ENCODE measurements at regions not wholly inside any gene's neighbourhood (a gene's known extent, or its start where the extent isn't known, plus 50 kb on each side); places are given as distances from the start of the nearest gene placed in this dataset.

DNA sequence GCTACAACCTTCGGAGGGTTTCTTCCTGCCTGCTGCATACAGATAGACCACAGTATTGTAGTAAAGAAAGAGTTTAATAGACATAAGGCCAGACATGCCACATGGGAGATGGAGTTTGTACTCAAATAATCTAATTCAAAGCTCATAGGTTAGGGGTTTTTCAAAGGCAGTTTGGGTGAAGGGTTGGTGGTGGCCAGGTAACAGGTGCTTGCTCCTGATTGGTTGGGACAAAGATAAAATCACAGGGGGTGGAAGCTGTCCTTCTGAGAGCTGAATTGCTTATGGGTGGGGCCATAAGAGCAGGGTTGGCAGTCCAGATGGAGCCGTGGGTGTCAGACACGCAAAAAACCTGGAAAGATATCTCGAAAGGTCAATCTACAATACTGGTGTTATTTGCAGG lies 92.3 kb upstream of the ETV3 start:
- Histone ChIP-seq H3K27ac (no peak overlapping the region), H3K4me1 (no peaks in the 10 kb centered on the region), H3K27me3 (no peaks in the 10 kb centered on the region), H3K9ac (ENCODE audit: low read depth in 2 of 2, low read length in 2 of 2) (no peak overlapping the region), H3K4me3 (no peak overlapping the region), H3K36me3 (no peaks in the 10 kb centered on the region), H3K9me3 (no peaks in the 10 kb centered on the region)
- TF ChIP-seq, protein P1, sequence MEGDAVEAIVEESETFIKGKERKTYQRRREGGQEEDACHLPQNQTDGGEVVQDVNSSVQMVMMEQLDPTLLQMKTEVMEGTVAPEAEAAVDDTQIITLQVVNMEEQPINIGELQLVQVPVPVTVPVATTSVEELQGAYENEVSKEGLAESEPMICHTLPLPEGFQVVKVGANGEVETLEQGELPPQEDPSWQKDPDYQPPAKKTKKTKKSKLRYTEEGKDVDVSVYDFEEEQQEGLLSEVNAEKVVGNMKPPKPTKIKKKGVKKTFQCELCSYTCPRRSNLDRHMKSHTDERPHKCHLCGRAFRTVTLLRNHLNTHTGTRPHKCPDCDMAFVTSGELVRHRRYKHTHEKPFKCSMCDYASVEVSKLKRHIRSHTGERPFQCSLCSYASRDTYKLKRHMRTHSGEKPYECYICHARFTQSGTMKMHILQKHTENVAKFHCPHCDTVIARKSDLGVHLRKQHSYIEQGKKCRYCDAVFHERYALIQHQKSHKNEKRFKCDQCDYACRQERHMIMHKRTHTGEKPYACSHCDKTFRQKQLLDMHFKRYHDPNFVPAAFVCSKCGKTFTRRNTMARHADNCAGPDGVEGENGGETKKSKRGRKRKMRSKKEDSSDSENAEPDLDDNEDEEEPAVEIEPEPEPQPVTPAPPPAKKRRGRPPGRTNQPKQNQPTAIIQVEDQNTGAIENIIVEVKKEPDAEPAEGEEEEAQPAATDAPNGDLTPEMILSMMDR (IDR thresholded peaks at IDR 0.05), result no peak
- DNase-seq, result no peak
- intact Hi-C loops (cut with DNase I), result no loop called here

DNA sequence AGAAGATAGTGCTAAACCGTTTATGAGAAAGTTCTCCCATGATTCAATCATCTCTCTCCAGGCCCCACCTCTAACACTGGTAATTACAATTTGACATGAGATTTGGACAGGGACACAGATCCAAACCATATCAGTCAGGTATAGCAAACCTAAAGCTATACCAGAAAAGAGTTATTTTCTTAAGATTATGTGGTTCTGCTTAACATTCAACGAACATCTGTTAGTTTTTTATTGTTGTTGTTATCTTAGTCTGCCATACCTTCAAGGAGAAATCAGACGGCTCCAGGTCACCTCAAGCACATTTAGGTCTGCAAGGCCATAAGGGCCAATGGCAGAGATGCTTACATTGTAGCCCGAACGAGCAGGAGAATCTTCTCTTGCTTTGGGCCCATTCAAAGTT lies 89.5 kb upstream of the ETV3 start:
- Histone ChIP-seq H3K4me3 (no peak overlapping the region), H3K27me3 (no peaks in the 10 kb centered on the region), H3K9ac (ENCODE audit: low read depth in 2 of 2, low read length in 2 of 2) (no peak overlapping the region), H3K27ac (no peak overlapping the region), H3K36me3 (no peaks in the 10 kb centered on the region), H3K9me3 (no peaks in the 10 kb centered on the region), H3K4me1 (no peaks in the 10 kb centered on the region)
- no peak for DNase-seq
- TF ChIP-seq, protein P1 (IDR thresholded peaks at IDR 0.05), result no peak
- intact Hi-C loops (cut with DNase I), result no loop called here

DNA sequence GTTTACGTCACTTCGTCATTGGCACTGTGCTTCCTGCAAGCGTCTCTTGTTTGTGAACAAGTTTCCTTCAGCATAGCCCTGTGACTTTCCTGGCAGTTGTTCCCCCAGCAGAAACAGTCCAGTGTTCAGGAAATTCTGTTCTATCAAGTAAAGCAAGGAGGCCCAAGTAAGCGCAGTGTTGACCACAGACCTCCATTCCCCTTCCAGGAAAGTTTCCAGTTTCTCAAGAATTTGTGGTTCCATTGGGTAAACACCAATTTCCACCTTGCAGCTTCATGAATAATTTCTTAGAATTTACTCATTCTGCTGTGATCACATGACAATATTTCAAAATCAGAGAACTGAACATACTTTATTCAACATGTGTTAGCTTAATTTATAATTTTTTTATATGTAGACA lies 88.5 kb upstream of the ETV3 start:
- H3K36me3 ChIP-seq, result no peaks in the 10 kb centered on the region
- intact Hi-C loops (cut with DNase I), result no loop called here
- H3K9me3 ChIP-seq, result no peaks in the 10 kb centered on the region
- no peak for DNase-seq
- H3K27me3 ChIP-seq, result no peaks in the 10 kb centered on the region
- no peak overlapping the region for H3K9ac ChIP-seq (ENCODE audit: low read depth in 2 of 2, low read length in 2 of 2)
- H3K4me3 ChIP-seq, result no peak overlapping the region
- no peak overlapping the region for H3K27ac ChIP-seq
- TF ChIP-seq, protein P1 (IDR thresholded peaks at IDR 0.05), result no peak
- H3K4me1 ChIP-seq, result no peaks in the 10 kb centered on the region

DNA sequence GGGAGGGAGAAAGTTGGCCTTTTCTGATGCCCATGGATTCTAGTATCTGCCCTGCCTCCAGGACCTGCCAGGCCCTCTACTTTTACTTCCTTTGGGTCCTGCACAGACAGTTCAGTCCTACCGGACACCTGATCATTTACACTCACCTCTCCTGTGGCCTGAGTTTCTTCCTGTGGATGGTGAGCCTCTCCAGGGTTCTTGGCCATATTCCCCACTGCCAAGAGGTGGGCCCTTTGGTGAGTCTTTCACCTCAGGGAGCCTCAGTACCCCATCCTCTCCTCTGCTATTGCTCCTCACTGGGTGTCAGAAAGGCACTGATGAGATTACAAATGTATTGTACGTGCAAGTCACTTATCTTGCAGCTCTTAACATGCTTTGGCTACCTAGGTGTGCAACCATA lies 81.4 kb upstream of the ETV3 start:
- Histone ChIP-seq H3K4me3 (no peak overlapping the region), H3K36me3 (no peaks in the 10 kb centered on the region), H3K27ac (no peak overlapping the region), H3K9me3 (no peaks in the 10 kb centered on the region), H3K9ac (ENCODE audit: low read depth in 2 of 2, low read length in 2 of 2) (no peak overlapping the region), H3K27me3 (no peaks in the 10 kb centered on the region), H3K4me1 (no peaks in the 10 kb centered on the region)
- no peak for DNase-seq
- intact Hi-C loops (cut with DNase I), result no loop called here
- TF ChIP-seq, protein P1 (IDR thresholded peaks at IDR 0.05), result no peak

DNA sequence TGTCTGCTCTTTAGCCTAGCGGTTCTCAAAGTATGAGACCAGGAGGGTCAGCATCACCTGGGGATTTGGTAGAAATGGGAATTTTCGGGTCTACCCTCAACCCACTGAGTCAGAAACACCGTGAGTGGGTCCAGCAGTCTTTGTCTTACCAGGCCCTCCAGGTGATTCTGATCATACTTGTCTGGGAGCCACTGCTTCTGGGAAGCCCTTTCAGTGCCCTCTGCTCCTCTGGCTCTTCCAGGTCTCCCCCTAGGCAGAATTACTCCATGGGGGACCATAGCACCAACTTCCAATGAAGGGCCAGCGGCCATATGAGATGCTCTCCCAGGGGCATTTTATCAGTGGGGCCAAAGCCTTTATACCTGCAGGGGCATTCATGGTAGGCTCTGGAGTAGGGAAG lies 81.0 kb upstream of the ETV3 start:
- H3K4me3 ChIP-seq, result no peak overlapping the region
- no peaks in the 10 kb centered on the region for H3K36me3 ChIP-seq
- no peak for DNase-seq
- no peaks in the 10 kb centered on the region for H3K27me3 ChIP-seq
- H3K27ac ChIP-seq, result no peak overlapping the region
- intact Hi-C loops (cut with DNase I), result no loop called here
- TF ChIP-seq, protein P1 (IDR thresholded peaks at IDR 0.05), result no peak
- no peaks in the 10 kb centered on the region for H3K4me1 ChIP-seq
- no peaks in the 10 kb centered on the region for H3K9me3 ChIP-seq
- no peak overlapping the region for H3K9ac ChIP-seq (ENCODE audit: low read depth in 2 of 2, low read length in 2 of 2)

DNA sequence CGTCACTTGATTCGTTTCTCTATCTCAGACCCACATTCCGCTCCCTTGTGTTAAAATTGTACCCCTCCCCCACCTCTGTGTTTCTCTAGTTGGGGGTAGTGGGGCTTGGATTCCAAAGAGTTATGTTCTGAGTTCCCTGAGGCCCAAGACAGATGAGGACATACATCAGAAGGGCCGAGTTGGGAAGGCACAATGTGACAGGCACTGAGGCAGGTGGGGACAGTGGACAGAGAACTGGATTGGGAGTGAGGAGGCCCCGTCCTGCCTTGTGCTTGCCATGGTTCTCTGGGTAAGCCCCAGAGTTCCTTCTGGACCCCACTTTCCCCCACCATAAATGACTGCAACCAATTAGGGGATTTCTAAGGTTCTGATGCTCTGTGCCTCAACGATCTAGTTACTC lies 80.5 kb upstream of the ETV3 start:
- Histone ChIP-seq H3K4me1 (no peaks in the 10 kb centered on the region), H3K27ac (no peak overlapping the region), H3K36me3 (no peaks in the 10 kb centered on the region), H3K9ac (ENCODE audit: low read depth in 2 of 2, low read length in 2 of 2) (no peak overlapping the region), H3K9me3 (no peaks in the 10 kb centered on the region), H3K27me3 (no peaks in the 10 kb centered on the region), H3K4me3 (no peak overlapping the region)
- intact Hi-C loops (cut with DNase I), result no loop called here
- DNase-seq, result no peak
- TF ChIP-seq, protein P1 (IDR thresholded peaks at IDR 0.05), result no peak
